ENCODE measurements at regions not wholly inside any gene's neighbourhood (a gene's known extent, or its start where the extent isn't known, plus 50 kb on each side); places are given as distances from the start of the nearest gene placed in this dataset.

- TF ChIP-seq CTCF (conservative IDR thresholded peaks at IDR 0.05 in 1 of 2, IDR thresholded peaks at IDR 0.05 in 1 of 2; ENCODE audit: low read depth in 1 of 2, low read length in 2 of 2) (no peak), EZH2 (IDR thresholded peaks at IDR 0.05; ENCODE audit: low read length, missing control alignments) (no peak)
Observed at GRCh38 chr12:19844224-19844623, 404.9 kb downstream of the AEBP2 start.

Data from fibroblast of lung (primary cell).